HepG2 (cell line): ENCODE measurements at regions not wholly inside any gene's neighbourhood (a gene's known extent, or its start where the extent isn't known, plus 50 kb on each side); places are given as distances from the start of the nearest gene placed in this dataset.

Experiments
- ATAC-seq: fragments of 200-7000 bp; cut with Tn5 transposase; 3 replicates; pipeline ENCODE4 v1.9.1; 2020; ENCODE audit warnings: mild to moderate bottlenecking, moderate library complexity
- BruUV-seq: library from RNA; stranded (reverse); fragments of 400-500 nt; replicated peaks from 2 replicates; lab custom pipeline; 2021; lab: Mats Ljungman, UMichigan
- CTCF ChIA-PET: fragments of 300-600 bp; formaldehyde crosslinking; extraction: SDS; loops from one replicate; lab custom pipeline; 2021; ENCODE audit warnings: low total read pairs, inconsistent platforms, low intra/inter-chr PET ratio; lab: Yijun Ruan, JAX
- POLR2A ChIA-PET: fragments of 350-600 bp; sonication (Branson Sonifier 250); formaldehyde crosslinking; loops from one replicate; lab custom pipeline; 2020; ENCODE audit warnings: antibody characterized with exemption, inconsistent platforms; lab: Yijun Ruan, JAX
- DNase-seq: peaks from one replicate; pipeline ENCODE4 v3.0.0-alpha.2; 2015; ENCODE audit warnings: low spot score
- FAIRE-seq: peaks from 3 replicates; lab custom pipeline; 2011; peaks lifted over from hg19 to GRCh38; lab: Jason Lieb, UNC
- H2AFZ ChIP-seq: one replicate; pipeline ENCODE4 v1.6.1; 2011; ENCODE audit warnings: low read length, inconsistent platforms
- H3K27ac ChIP-seq: fragments of 300-600 bp; 3 replicates; pipeline ENCODE4 v1.8.0; 2011; ENCODE audit warnings: mixed run types, mild to moderate bottlenecking, mixed read lengths, low read length, inconsistent platforms; ENCODE audit not compliant: insufficient read depth; ENCODE audit errors: extremely low read length
- H3K27me3 ChIP-seq, 2 experiments: fragments of 200-600 bp in 1 of 2; 2 replicates in 1 of 2; 3 replicates in 1 of 2; pipeline versions ENCODE4 v1.6.0 to v1.8.0; 2011; ENCODE audit warnings: low read length in 2 of 2, mild to moderate bottlenecking in 2 of 2, moderate library complexity in 2 of 2, inconsistent platforms in 1 of 2; ENCODE audit not compliant: insufficient read depth in 2 of 2, control insufficient read depth in 1 of 2
- H3K36me3 ChIP-seq, 2 experiments: fragments of 200-600 bp in 1 of 2; replicated peaks in 1 of 2; 2 replicates in 1 of 2; 3 replicates in 1 of 2; pipeline versions ENCODE4 v1.5.1 to v1.8.0; 2011; ENCODE audit warnings: low read length in 2 of 2, inconsistent platforms in 1 of 2; ENCODE audit not compliant: insufficient read depth in 2 of 2, control insufficient read depth in 1 of 2
- H3K4me1 ChIP-seq: 2 replicates; pipeline ENCODE4 v1.5.1; 2012; ENCODE audit warnings: low read length, inconsistent platforms; ENCODE audit not compliant: insufficient read depth
- H3K4me2 ChIP-seq: 2 replicates; pipeline ENCODE4 v1.6.0; 2011; ENCODE audit warnings: low read depth, low read length, inconsistent platforms
- H3K4me3 ChIP-seq, 3 experiments: fragments of 200-600 bp in 1 of 3; sonication (generic), shearing (Covaris generic) in 1 of 3; replicated peaks in 1 of 3; 2 replicates each; pipeline ENCODE4 v1.5.1; 2011 to 2016; ENCODE audit warnings: low read length in 3 of 3, inconsistent platforms in 2 of 3, low read depth in 2 of 3, mild to moderate bottlenecking in 2 of 3, control low read depth in 1 of 3, mixed read lengths in 1 of 3; ENCODE audit not compliant: insufficient read depth in 1 of 3
- H3K79me2 ChIP-seq: one replicate; pipeline ENCODE4 v1.6.1; 2011; ENCODE audit warnings: low read length, inconsistent platforms; ENCODE audit not compliant: insufficient read depth
- H3K9ac ChIP-seq: 2 replicates; pipeline ENCODE4 v1.6.0; 2011; ENCODE audit warnings: mild to moderate bottlenecking, low read depth, low read length, inconsistent platforms; ENCODE audit not compliant: insufficient read depth
- H3K9me3 ChIP-seq: 2 replicates; pipeline ENCODE4 v1.5.1; 2012; ENCODE audit warnings: mild to moderate bottlenecking, low read length
- H4K20me1 ChIP-seq: 2 replicates; pipeline ENCODE4 v1.6.0; 2011; ENCODE audit warnings: inconsistent platforms, mild to moderate bottlenecking, low read length, moderate library complexity; ENCODE audit not compliant: insufficient read depth
- CBX5 ChIP-seq: sonication (generic); formaldehyde crosslinking; IDR thresholded peaks from 2 replicates; pipeline ENCODE4 v1.4.0; 2020; ENCODE audit warnings: missing genetic modification reagents, borderline replicate concordance
- FIP1L1 ChIP-seq: fragments of 200-400 bp; formaldehyde crosslinking; IDR thresholded peaks from 2 replicates; pipeline ENCODE4 v1.6.1; 2018; ENCODE audit warnings: low read depth, mild to moderate bottlenecking, low read length, moderate library complexity, borderline replicate concordance; ENCODE audit not compliant: insufficient read depth
- FOXK1 ChIP-seq: sonication (generic); formaldehyde crosslinking; IDR thresholded peaks from 2 replicates; pipeline ENCODE4 v1.4.0; 2020; ENCODE audit warnings: low read depth, missing genetic modification reagents, borderline replicate concordance
- NFE2L2 ChIP-seq: fragments of 150-350 bp; IDR thresholded peaks from 2 replicates; pipeline ENCODE4 v1.6.1; 2014; ENCODE audit warnings: low read length
- NRL ChIP-seq: sonication (generic); formaldehyde crosslinking; IDR thresholded peaks from 2 replicates; pipeline ENCODE4 v1.5.0; 2020; ENCODE audit warnings: missing genetic modification reagents, mild to moderate bottlenecking, moderate library complexity, borderline replicate concordance
- SMAD9 ChIP-seq: sonication (generic); formaldehyde crosslinking; IDR thresholded peaks from 2 replicates; pipeline ENCODE4 v1.5.1; 2020; ENCODE audit warnings: mild to moderate bottlenecking, missing genetic modification reagents
- SMARCC2 ChIP-seq: fragments of 450-650 bp; IDR thresholded peaks from 2 replicates; pipeline ENCODE4 v1.6.1; 2017; ENCODE audit warnings: antibody characterized with exemption, mild to moderate bottlenecking
- SOX5 ChIP-seq: IDR thresholded peaks from 2 replicates; pipeline ENCODE4 v1.6.1; 2016; ENCODE audit warnings: borderline replicate concordance
- TP53 ChIP-seq: sonication (generic); formaldehyde crosslinking; conservative IDR thresholded peaks from 2 replicates; pipeline ENCODE4 v1.4.0; 2020; ENCODE audit warnings: missing genetic modification reagents
- ZBTB42 ChIP-seq: sonication (generic); formaldehyde crosslinking; IDR thresholded peaks from 2 replicates; pipeline ENCODE4 v1.5.0; 2020; ENCODE audit warnings: mild to moderate bottlenecking, missing genetic modification reagents
- ZMYM3 ChIP-seq: sonication (generic); formaldehyde crosslinking; IDR thresholded peaks from 2 replicates; pipeline ENCODE4 v1.5.1; 2020; ENCODE audit warnings: mild to moderate bottlenecking, missing genetic modification reagents
- ZNF24 ChIP-seq: fragments of 450-650 bp; IDR thresholded peaks from 2 replicates; pipeline ENCODE4 v1.6.1; 2017; ENCODE audit warnings: antibody characterized with exemption, mild to moderate bottlenecking
- ZNF713 ChIP-seq: sonication (generic); formaldehyde crosslinking; IDR thresholded peaks from 2 replicates; pipeline ENCODE4 v1.4.0; 2020; ENCODE audit warnings: mild to moderate bottlenecking, missing genetic modification reagents
- ZNF768 ChIP-seq: sonication (generic); formaldehyde crosslinking; IDR thresholded peaks from 2 replicates; pipeline ENCODE4 v1.4.0; 2020; ENCODE audit warnings: missing genetic modification reagents
- ZNF780A ChIP-seq: sonication (generic); formaldehyde crosslinking; IDR thresholded peaks from 2 replicates; pipeline ENCODE4 v1.8.0; 2022; ENCODE audit warnings: mild to moderate bottlenecking, missing genetic modification reagents, moderate library complexity
- ZSCAN21 ChIP-seq: sonication (generic); formaldehyde crosslinking; IDR thresholded peaks from 2 replicates; pipeline ENCODE4 v1.8.0; 2022; ENCODE audit warnings: mild to moderate bottlenecking, missing genetic modification reagents, moderate library complexity, borderline replicate concordance
- ZSCAN30 ChIP-seq: sonication (generic); formaldehyde crosslinking; IDR thresholded peaks from 2 replicates; pipeline ENCODE4 v1.5.0; 2020; ENCODE audit warnings: mild to moderate bottlenecking, missing genetic modification reagents
- WGBS: methylation state at CpG from one replicate; pipeline ENCODE4 v1.1.6; 2017; ENCODE audit warnings: low lambda C conversion rate; 5-methylcytosine and 5-hydroxymethylcytosine counted together
- in situ Hi-C: cut with HindIII; loops from 2 replicates; pipeline ENCODE4 v1.10.0; 2017; ENCODE audit warnings: low pct_unique_long_range_greater_than_20kb; ENCODE audit not compliant: extremely low pct_ligation_motif_present
- intact Hi-C: fragments of 100-400 bp; cut with micrococcal nuclease; formaldehyde crosslinking; loops from one replicate; pipeline ENCODE4 v1.10.0; 2022; ENCODE audit not compliant: unreplicated experiment
- TF ChIP-seq, protein P1 (sequence below): sonication (generic); formaldehyde crosslinking; IDR thresholded peaks from 2 replicates; pipeline ENCODE4 v1.8.0; 2022; ENCODE audit warnings: mild to moderate bottlenecking, missing genetic modification reagents
- TF ChIP-seq, protein P2 (sequence below): sonication (generic); formaldehyde crosslinking; IDR thresholded peaks from 2 replicates; pipeline ENCODE4 v1.4.0; 2020; ENCODE audit warnings: missing genetic modification reagents

DNA sequence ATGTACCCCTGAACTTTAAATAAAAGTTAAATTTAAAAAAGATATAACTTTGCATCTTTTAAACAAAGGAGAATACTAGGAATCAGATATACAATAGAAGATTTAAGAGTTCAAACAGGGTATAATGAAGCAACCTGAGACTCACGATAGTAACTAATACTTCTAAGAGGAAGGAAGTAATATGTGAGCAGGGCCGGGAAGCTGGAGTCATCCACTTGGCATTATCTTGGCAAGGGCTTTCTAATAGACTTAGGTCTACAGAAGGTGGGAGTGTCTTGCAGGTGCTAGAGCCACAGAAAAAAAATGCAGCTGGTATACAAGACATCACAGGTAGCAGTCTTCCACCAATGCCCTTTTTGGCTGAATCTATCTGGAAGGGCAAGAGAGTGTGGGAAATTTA is 231.9 kb downstream of the KCTD12 start:
- H3K4me1 ChIP-seq, result no peaks in the 10 kb centered on the region
- POLR2A ChIA-PET, result no interaction called here
- no peak overlapping the region for H3K9ac ChIP-seq
- intact Hi-C loops, result no loop called here
- FAIRE-seq, result no peak
- no peaks in the 10 kb centered on the region for H4K20me1 ChIP-seq
- TF ChIP-seq FIP1L1, result no peak
- TF ChIP-seq FOXK1 (CRISPR knock-in tag), result no peak
- TF ChIP-seq ZNF768 (CRISPR knock-in tag), result no peak
- TF ChIP-seq SOX5, result no peak
- TF ChIP-seq ZSCAN21 (CRISPR knock-in tag), result no peak
- TF ChIP-seq, protein P1, sequence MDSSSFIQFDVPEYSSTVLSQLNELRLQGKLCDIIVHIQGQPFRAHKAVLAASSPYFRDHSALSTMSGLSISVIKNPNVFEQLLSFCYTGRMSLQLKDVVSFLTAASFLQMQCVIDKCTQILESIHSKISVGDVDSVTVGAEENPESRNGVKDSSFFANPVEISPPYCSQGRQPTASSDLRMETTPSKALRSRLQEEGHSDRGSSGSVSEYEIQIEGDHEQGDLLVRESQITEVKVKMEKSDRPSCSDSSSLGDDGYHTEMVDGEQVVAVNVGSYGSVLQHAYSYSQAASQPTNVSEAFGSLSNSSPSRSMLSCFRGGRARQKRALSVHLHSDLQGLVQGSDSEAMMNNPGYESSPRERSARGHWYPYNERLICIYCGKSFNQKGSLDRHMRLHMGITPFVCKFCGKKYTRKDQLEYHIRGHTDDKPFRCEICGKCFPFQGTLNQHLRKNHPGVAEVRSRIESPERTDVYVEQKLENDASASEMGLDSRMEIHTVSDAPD (CRISPR knock-in tag), result no peak
- TF ChIP-seq ZBTB42 (CRISPR knock-in tag), result no peak
- TF ChIP-seq, all 625 proteins: peak for 0
- H2AFZ ChIP-seq, result no peak overlapping the region
- H3K36me3 ChIP-seq, result no peaks in the 10 kb centered on the region
- ATAC-seq (no peak), DNase-seq (no peak)
- H3K4me2 ChIP-seq, result no peak overlapping the region
- no peaks in the 10 kb centered on the region for H3K27me3 ChIP-seq
- 2% methylated on average over 2 of the region's 2 CpGs for WGBS
- CTCF ChIA-PET, result no interaction called here
- in situ Hi-C loops, result no loop called here
- no peak overlapping the region for H3K27ac ChIP-seq
- BruUV-seq, result no TSS peak
- no peaks in the 10 kb centered on the region for H3K9me3 ChIP-seq
- H3K79me2 ChIP-seq, result no peaks in the 10 kb centered on the region
- no peak overlapping the region for H3K4me3 ChIP-seq

DNA sequence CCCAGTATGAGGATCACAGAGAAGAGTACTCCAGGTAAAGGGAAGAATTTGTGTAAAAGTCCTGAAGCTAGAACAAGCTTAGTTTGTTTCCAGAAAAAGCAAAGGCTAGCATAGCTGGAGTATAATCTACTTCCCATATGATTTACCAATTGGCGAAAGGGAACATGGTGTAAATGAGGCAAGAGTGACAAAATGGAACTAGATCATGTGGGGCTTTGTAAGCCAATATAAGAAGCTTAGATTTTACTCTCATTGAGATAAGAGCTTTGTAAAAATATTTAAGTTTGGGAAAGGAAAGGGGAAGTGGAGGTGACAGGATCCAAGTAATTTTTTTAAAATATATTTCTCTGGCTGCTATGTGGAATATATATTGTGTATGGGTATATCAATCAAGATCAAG is 234.9 kb downstream of the KCTD12 start:
- 0% methylated on average over 1 of the region's 1 CpG for WGBS
- BruUV-seq, result no TSS peak
- no peaks in the 10 kb centered on the region for H3K4me1 ChIP-seq
- FAIRE-seq, result no peak
- no peaks in the 10 kb centered on the region for H3K27me3 ChIP-seq
- H3K36me3 ChIP-seq, result no peaks in the 10 kb centered on the region
- H3K4me2 ChIP-seq, result no peak overlapping the region
- no peaks in the 10 kb centered on the region for H4K20me1 ChIP-seq
- TF ChIP-seq ZMYM3 (CRISPR knock-in tag) (no peak), SMARCC2 (no peak), SMAD9 (no peak), ZNF713 (CRISPR knock-in tag) (no peak), NRL (no peak), ZSCAN30 (CRISPR knock-in tag) (no peak), TP53 (CRISPR knock-in tag) (no peak), CBX5 (CRISPR knock-in tag) (no peak), ZNF24 (no peak), NFE2L2 (no peak), ZNF780A (CRISPR knock-in tag) (no peak)
- TF ChIP-seq, protein P2, sequence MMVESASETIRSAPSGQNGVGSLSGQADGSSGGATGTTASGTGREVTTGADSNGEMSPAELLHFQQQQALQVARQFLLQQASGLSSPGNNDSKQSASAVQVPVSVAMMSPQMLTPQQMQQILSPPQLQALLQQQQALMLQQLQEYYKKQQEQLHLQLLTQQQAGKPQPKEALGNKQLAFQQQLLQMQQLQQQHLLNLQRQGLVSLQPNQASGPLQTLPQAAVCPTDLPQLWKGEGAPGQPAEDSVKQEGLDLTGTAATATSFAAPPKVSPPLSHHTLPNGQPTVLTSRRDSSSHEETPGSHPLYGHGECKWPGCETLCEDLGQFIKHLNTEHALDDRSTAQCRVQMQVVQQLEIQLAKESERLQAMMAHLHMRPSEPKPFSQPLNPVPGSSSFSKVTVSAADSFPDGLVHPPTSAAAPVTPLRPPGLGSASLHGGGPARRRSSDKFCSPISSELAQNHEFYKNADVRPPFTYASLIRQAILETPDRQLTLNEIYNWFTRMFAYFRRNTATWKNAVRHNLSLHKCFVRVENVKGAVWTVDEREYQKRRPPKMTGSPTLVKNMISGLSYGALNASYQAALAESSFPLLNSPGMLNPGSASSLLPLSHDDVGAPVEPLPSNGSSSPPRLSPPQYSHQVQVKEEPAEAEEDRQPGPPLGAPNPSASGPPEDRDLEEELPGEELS (CRISPR knock-in tag), result no peak
- no peak overlapping the region for H3K9ac ChIP-seq
- no peak overlapping the region for H3K27ac ChIP-seq
- in situ Hi-C loops (no loop called here), intact Hi-C loops (loop anchor here (2.0 kb wide), 1 partner anchor 52 kb away; no protein-coding TSS in a partner anchor)
- POLR2A ChIA-PET, result no interaction called here
- no peaks in the 10 kb centered on the region for H3K9me3 ChIP-seq
- H2AFZ ChIP-seq, result no peak overlapping the region
- ATAC-seq, result no peak
- no peak overlapping the region for H3K4me3 ChIP-seq
- CTCF ChIA-PET, result no interaction called here
- no peaks in the 10 kb centered on the region for H3K79me2 ChIP-seq
- DNase-seq, result no peak
